Psoas muscle (tissue), 7 donors: ENCODE measurements at regions not wholly inside any gene's neighbourhood (a gene's known extent, or its start where the extent isn't known, plus 50 kb on each side); places are given as distances from the start of the nearest gene placed in this dataset.

Source experiments
- ATAC-seq, 4 donors: fragments of 200-7000 bp; cut with Tn5 transposase; one replicate each; pipeline ENCODE4 v1.9.1; 2020; ENCODE audit warnings: moderate library complexity in 3 of 4, mild to moderate bottlenecking in 2 of 4
- DNase-seq, 2 donors: peaks; one replicate each; pipeline ENCODE4 v3.0.0-alpha.2; 2020
- H3K27ac ChIP-seq: fragments of 200-600 bp; one replicate; pipeline ENCODE4 v1.8.0; 2022
- H3K27me3 ChIP-seq, 3 donors: fragments of 200-600 bp in 1 of 3; one replicate each; pipeline versions ENCODE4 v1.6.1 to v1.8.0; 2013 to 2022; ENCODE audit warnings: low read length in 2 of 3, mild to moderate bottlenecking in 2 of 3, moderate library complexity in 1 of 3; ENCODE audit not compliant: insufficient read depth in 3 of 3
- H3K36me3 ChIP-seq, 2 donors: fragments of 200-600 bp in 1 of 2; one replicate each; pipeline versions ENCODE4 v1.6.1 to v1.8.0; 2013 to 2022; ENCODE audit warnings: low read depth in 1 of 2, mild to moderate bottlenecking in 1 of 2, moderate library complexity in 1 of 2; ENCODE audit not compliant: insufficient read depth in 1 of 2
- H3K4me1 ChIP-seq: fragments of 200-600 bp; one replicate; pipeline ENCODE4 v1.8.0; 2022
- H3K4me3 ChIP-seq: fragments of 200-600 bp; one replicate; pipeline ENCODE4 v1.8.0; 2022; ENCODE audit warnings: mild to moderate bottlenecking
- H3K9me3 ChIP-seq: fragments of 200-600 bp; one replicate; pipeline ENCODE4 v1.8.0; 2022
- WGBS, 3 donors: extraction: QIAGEN DNeasy Blood & Tissue Kit; methylation state at CpG; one replicate each; pipeline versions ENCODE4 v1.1.6 to v1.1.7; 2013; 5-methylcytosine and 5-hydroxymethylcytosine counted together
- intact Hi-C, 2 donors: fragments of 100-400 bp; cut with DNase I; formaldehyde crosslinking; loops; one replicate each; pipeline versions ENCODE4 v1.11.0 to v1.14.2; 2022
- TF ChIP-seq, protein P1 (sequence below): fragments of 200-600 bp; IDR thresholded peaks from one replicate; pipeline ENCODE4 v1.8.0; 2022; ENCODE audit warnings: antibody characterized with exemption
- donor health status: healthy with polysubstance abuse.
- donor health status: DM: no; HTN: no; CAD: no; lungs with moderate emphysema.
- donor health status: Bipolar disorder and iron deficiency.
- donor health status: healthy.
- donor health status: DM: yes; HTN: yes; CAD: no.
- donor health status: DM: no; HTN: no; CAD: no.
- donor health status: DM: yes; HTN: yes; CAD: no.

DNA sequence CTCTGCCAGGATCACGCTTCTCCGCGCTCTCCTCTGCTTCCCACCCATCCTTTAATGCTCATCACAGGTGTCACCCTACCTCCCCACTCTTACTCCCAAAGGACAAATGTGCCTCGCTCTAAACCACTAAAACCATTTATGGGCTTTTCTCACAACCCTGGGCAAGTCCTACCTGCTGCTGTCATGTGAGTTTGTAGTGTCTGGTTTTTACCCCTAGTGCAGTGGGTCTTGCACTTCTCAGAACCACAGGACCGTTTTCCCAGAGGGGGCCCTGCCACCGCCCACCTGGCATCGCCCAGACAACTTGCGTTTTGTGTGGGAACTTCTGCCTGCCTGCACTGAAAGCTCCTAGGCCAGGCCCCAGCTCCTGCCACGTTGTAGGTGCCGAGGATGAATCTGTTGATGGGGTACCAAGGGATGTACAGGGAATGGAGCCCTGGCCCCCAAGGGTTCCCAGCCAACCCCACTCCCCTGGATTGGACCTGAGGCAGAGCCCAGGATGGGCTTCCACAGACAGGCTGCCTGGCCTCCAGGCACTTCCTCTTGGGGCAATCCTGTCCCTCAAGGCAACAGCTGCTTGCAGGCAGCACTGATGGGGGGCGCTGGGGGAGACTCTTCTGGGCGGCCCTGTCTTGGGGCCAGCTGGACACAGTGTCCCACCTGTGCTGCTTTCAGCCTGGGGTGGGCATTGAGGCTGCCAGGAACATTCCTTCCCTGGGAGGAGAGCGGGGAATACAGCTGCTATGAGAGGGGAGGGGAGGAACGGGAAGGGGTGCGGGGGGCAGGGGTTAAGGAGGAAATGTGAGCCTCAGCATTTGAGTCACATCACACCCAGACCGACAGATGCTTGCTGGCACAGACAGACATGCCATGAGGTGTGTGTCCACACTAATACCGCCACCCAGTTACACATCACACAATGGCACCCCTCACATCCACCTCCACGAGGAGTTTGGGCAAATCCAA is 176.3 kb downstream of the ZFP36L2 start:
- ATAC-seq: peak; percentile 18 to 89 (median 72)
- no peaks in the 10 kb centered on the region for H3K36me3 ChIP-seq
- peak in 1 of 2 donors; percentile 67 for DNase-seq
- TF ChIP-seq, protein P1, sequence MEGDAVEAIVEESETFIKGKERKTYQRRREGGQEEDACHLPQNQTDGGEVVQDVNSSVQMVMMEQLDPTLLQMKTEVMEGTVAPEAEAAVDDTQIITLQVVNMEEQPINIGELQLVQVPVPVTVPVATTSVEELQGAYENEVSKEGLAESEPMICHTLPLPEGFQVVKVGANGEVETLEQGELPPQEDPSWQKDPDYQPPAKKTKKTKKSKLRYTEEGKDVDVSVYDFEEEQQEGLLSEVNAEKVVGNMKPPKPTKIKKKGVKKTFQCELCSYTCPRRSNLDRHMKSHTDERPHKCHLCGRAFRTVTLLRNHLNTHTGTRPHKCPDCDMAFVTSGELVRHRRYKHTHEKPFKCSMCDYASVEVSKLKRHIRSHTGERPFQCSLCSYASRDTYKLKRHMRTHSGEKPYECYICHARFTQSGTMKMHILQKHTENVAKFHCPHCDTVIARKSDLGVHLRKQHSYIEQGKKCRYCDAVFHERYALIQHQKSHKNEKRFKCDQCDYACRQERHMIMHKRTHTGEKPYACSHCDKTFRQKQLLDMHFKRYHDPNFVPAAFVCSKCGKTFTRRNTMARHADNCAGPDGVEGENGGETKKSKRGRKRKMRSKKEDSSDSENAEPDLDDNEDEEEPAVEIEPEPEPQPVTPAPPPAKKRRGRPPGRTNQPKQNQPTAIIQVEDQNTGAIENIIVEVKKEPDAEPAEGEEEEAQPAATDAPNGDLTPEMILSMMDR: no peak
- H3K4me3 ChIP-seq: no peak overlapping the region
- no peaks in the 10 kb centered on the region for H3K27me3 ChIP-seq
- peaks cover 7% of the 10 kb centered on the region for H3K4me1 ChIP-seq
- no peaks in the 10 kb centered on the region for H3K9me3 ChIP-seq
- intact Hi-C loops: no loop called here
- WGBS, 3 donors: 57 to 69% (median 62%) methylated on average over 18 of the region's 18 CpGs
- H3K27ac ChIP-seq: no peak overlapping the region

DNA sequence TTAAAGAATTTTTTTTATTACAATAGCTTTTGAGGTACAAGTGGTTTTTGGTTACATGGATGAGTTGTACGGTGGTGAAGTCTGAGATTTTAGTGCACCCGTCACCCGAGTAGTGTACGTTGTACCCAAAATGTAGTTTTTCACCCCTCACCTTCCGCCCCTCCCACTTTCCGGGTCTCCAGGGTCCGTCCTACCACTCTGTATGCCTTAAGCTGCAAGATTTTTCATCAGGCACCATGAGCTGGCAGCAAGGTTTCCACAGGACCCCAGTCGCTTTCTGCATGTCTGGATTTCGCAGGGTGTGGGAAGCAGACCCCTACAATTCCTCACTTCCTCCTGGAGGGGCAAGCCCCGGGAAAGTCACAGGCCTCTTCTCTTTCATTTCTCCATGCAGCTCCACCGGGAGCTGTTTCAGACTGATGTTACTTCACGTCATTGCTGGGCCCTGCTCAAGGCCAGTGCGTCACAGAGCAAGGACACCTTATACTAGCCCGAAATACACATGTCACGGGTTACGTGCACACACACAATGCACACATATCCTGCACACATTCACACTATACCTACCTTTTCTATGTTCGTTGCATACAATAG is 179.1 kb downstream of the ZFP36L2 start:
- Histone ChIP-seq H3K27ac (no peak overlapping the region), H3K27me3 (no peaks in the 10 kb centered on the region), H3K36me3 (no peaks in the 10 kb centered on the region), H3K9me3 (no peaks in the 10 kb centered on the region), H3K4me3 (no peak overlapping the region), H3K4me1 (peaks cover 7% of the 10 kb centered on the region)
- ATAC-seq (peak in 3 of 4 donors; percentile 48 to 62 (median 53)), DNase-seq (peak in 1 of 2 donors; percentile 48)
- TF ChIP-seq, protein P1: no peak
- intact Hi-C loops: no loop called here
- 61 to 79% (median 72%) methylated on average over 17 of the region's 17 CpGs for WGBS, 3 donors

DNA sequence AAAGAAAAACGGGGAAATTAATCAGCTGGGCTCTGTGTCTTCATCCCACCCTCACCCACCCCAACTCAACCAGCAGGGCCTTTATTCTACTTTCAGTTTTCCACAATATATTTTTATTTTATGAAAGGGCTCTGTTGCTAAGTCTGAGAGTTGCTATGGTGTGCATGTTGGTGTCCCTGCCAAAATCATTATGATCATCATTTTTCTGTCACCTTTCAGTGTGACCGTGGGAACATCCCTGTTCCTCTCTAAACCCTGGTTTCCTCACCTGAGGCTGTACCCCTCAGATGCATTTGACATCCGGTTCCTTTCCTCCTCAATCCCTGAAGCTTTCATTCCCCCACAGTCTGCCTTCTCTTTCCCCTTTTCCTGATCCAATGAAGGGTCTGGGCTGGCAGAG is 180.5 kb downstream of the ZFP36L2 start:
- DNase-seq (no peak), ATAC-seq (no peak)
- Histone ChIP-seq H3K9me3 (no peaks in the 10 kb centered on the region), H3K4me1 (peaks cover 7% of the 10 kb centered on the region), H3K4me3 (no peak overlapping the region), H3K27ac (peak overlapping the region; percentile 9), H3K36me3 (no peaks in the 10 kb centered on the region), H3K27me3 (no peaks in the 10 kb centered on the region)
- WGBS, 3 donors: 49 to 73% (median 72%) methylated on average over 3 of the region's 3 CpGs
- TF ChIP-seq, protein P1: no peak
- intact Hi-C loops: no loop called here

DNA sequence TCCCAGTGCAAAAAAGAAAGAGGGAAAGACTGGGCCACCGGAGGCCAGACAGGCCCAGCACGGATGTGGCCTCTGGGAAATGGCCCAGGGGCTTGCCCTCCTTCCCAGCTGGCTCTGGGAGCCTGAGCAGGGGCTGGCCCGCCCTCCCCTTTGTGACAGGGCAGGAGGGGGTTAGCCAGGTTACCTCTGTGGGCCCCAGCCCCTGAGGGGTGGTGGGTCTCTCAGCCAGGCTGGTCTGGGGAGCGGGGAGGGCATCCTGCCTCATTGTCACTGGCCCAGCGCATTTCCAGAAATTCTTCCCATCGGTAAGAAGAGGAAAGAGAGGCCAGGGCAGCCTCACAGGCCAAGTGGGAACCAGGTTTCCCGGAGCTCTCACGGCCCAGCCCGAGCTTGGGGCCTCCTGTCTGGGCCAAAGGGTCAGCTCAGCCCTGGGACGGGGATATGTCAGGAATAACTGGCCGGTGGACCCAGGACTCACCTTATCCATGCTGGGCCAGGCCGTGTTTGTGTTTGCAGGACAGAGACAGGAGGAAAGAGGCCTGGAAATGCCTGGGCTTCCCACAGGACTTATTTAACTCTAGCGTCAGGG is 182.2 kb downstream of the ZFP36L2 start:
- Histone ChIP-seq H3K27me3 (no peaks in the 10 kb centered on the region), H3K36me3 (no peaks in the 10 kb centered on the region), H3K4me3 (no peak overlapping the region), H3K9me3 (no peaks in the 10 kb centered on the region), H3K27ac (peak overlapping the region; percentile 42), H3K4me1 (peaks cover 7% of the 10 kb centered on the region)
- whole genome bisulfite sequencing, 3 donors: 65 to 77% (median 70%) methylated on average over 13 of the region's 13 CpGs
- intact Hi-C loops: no loop called here
- TF ChIP-seq, protein P1: no peak
- ATAC-seq: no peak
- peak in 1 of 2 donors; percentile 44 for DNase-seq
